Muscle layer of colon (tissue), 2 donors: ENCODE measurements at regions not wholly inside any gene's neighbourhood (a gene's known extent, or its start where the extent isn't known, plus 50 kb on each side); places are given as distances from the start of the nearest gene placed in this dataset.
"Not testable (repeated sequence)": the region's sequence is repeated elsewhere in the genome, so short reads cannot be mapped to it uniquely, and the experiment has no call there.

ENCODE experiments used
- H3K27ac ChIP-seq: one replicate; pipeline ENCODE4 v1.7.0; 2013; ENCODE audit warnings: low read depth, mild to moderate bottlenecking, low read length, moderate library complexity
- H3K27me3 ChIP-seq, 2 donors: one replicate each; pipeline ENCODE4 v1.7.0; 2013; ENCODE audit warnings: low read length in 2 of 2, mild to moderate bottlenecking in 2 of 2; ENCODE audit not compliant: insufficient read depth in 2 of 2, control insufficient read depth in 1 of 2
- H3K36me3 ChIP-seq: one replicate; pipeline ENCODE4 v1.7.0; 2013; ENCODE audit warnings: mild to moderate bottlenecking, low read length; ENCODE audit not compliant: insufficient read depth
- H3K4me1 ChIP-seq: one replicate; pipeline ENCODE4 v1.7.0; 2013; ENCODE audit warnings: mild to moderate bottlenecking, low read length; ENCODE audit not compliant: insufficient read depth
- H3K4me3 ChIP-seq, 2 donors: one replicate each; pipeline ENCODE4 v1.7.0; 2013; ENCODE audit warnings: low read length in 2 of 2, low read depth in 1 of 2, mild to moderate bottlenecking in 1 of 2, moderate library complexity in 1 of 2
- H3K9ac ChIP-seq: one replicate; pipeline ENCODE4 v1.7.0; 2013; ENCODE audit warnings: low read length
- H3K9me3 ChIP-seq: one replicate; pipeline ENCODE4 v1.7.0; 2013; ENCODE audit warnings: mild to moderate bottlenecking, low read length
- donor health status: abdominal sarcoma.
- donor health status: Adenocarcinoma of cecum.

- Histone ChIP-seq H3K9me3 (no peaks in the 10 kb centered on the region), H3K4me1 (no peaks in the 10 kb centered on the region), H3K27ac (no peak overlapping the region), H3K4me3 (no peak overlapping the region), H3K36me3 (no peaks in the 10 kb centered on the region), H3K9ac (no peak overlapping the region), H3K27me3 (no peaks in the 10 kb centered on the region)
Measured at GRCh38 chr5:96330530-96331140, 102.4 kb downstream of the PCSK1 start.

- H3K27me3 ChIP-seq, result no peaks in the 10 kb centered on the region
- H3K27ac ChIP-seq, result no peak overlapping the region
- H3K4me1 ChIP-seq, result no peaks in the 10 kb centered on the region
- no peaks in the 10 kb centered on the region for H3K36me3 ChIP-seq
- H3K4me3 ChIP-seq, result no peak overlapping the region
- no peaks in the 10 kb centered on the region for H3K9me3 ChIP-seq
- H3K9ac ChIP-seq, result no peak overlapping the region
Measured at GRCh38 chr5:96329886-96330529, 103.0 kb downstream of the PCSK1 start.

GRCh38 chr5:96329289-96329688, 103.8 kb downstream of the PCSK1 start:
- H3K4me3 ChIP-seq, result no peak overlapping the region
- H3K27ac ChIP-seq, result no peak overlapping the region
- no peak overlapping the region for H3K9ac ChIP-seq
- no peaks in the 10 kb centered on the region for H3K36me3 ChIP-seq
- H3K27me3 ChIP-seq, result no peaks in the 10 kb centered on the region
- H3K4me1 ChIP-seq, result no peaks in the 10 kb centered on the region
- H3K9me3 ChIP-seq, result no peaks in the 10 kb centered on the region

GRCh38 chr5:96327722-96328121, 105.3 kb downstream of the PCSK1 start:
- Histone ChIP-seq H3K4me3 (no peak overlapping the region), H3K36me3 (no peaks in the 10 kb centered on the region), H3K9me3 (no peaks in the 10 kb centered on the region), H3K27me3 (no peaks in the 10 kb centered on the region), H3K4me1 (no peaks in the 10 kb centered on the region), H3K27ac (no peak overlapping the region), H3K9ac (no peak overlapping the region)

GRCh38 chr5:96326902-96327301, 106.1 kb downstream of the PCSK1 start:
- Histone ChIP-seq H3K36me3 (no peaks in the 10 kb centered on the region), H3K4me3 (no peak overlapping the region), H3K9me3 (no peaks in the 10 kb centered on the region), H3K9ac (no peak overlapping the region), H3K27ac (no peak overlapping the region), H3K4me1 (no peaks in the 10 kb centered on the region), H3K27me3 (no peaks in the 10 kb centered on the region)

GRCh38 chr5:96324708-96325107, 108.3 kb downstream of the PCSK1 start:
- Histone ChIP-seq H3K9me3 (no peaks in the 10 kb centered on the region), H3K4me1 (no peaks in the 10 kb centered on the region), H3K9ac (no peak overlapping the region), H3K4me3 (no peak overlapping the region), H3K27ac (no peak overlapping the region), H3K27me3 (no peaks in the 10 kb centered on the region), H3K36me3 (no peaks in the 10 kb centered on the region)

GRCh38 chr5:96322865-96323264, 110.2 kb downstream of the PCSK1 start:
- Histone ChIP-seq H3K9ac (no peak overlapping the region), H3K9me3 (no peaks in the 10 kb centered on the region), H3K36me3 (no peaks in the 10 kb centered on the region), H3K27me3 (no peaks in the 10 kb centered on the region), H3K4me1 (no peaks in the 10 kb centered on the region), H3K27ac (no peak overlapping the region), H3K4me3 (no peak overlapping the region)

- Histone ChIP-seq H3K4me3 (no peak overlapping the region), H3K27me3 (no peaks in the 10 kb centered on the region), H3K4me1 (no peaks in the 10 kb centered on the region), H3K36me3 (no peaks in the 10 kb centered on the region), H3K9me3 (no peaks in the 10 kb centered on the region), H3K9ac (no peak overlapping the region), H3K27ac (no peak overlapping the region)
Measured at GRCh38 chr5:96322217-96322616, 110.8 kb downstream of the PCSK1 start.

GRCh38 chr5:96321345-96321744, 111.7 kb downstream of the PCSK1 start:
- H3K4me1 ChIP-seq, result no peaks in the 10 kb centered on the region
- H3K9ac ChIP-seq, result no peak overlapping the region
- H3K27ac ChIP-seq, result no peak overlapping the region
- no peak overlapping the region for H3K4me3 ChIP-seq
- no peaks in the 10 kb centered on the region for H3K36me3 ChIP-seq
- H3K27me3 ChIP-seq, result no peaks in the 10 kb centered on the region
- H3K9me3 ChIP-seq, result no peaks in the 10 kb centered on the region

- Histone ChIP-seq H3K9ac (no peak overlapping the region), H3K27ac (no peak overlapping the region), H3K4me3 (no peak overlapping the region), H3K4me1 (no peaks in the 10 kb centered on the region), H3K9me3 (no peaks in the 10 kb centered on the region), H3K36me3 (no peaks in the 10 kb centered on the region), H3K27me3 (no peaks in the 10 kb centered on the region)
Measured at GRCh38 chr5:96320797-96321196, 112.3 kb downstream of the PCSK1 start.

GRCh38 chr5:96319981-96320739, 112.9 kb downstream of the PCSK1 start:
- not testable (repeated sequence) for H3K4me1 ChIP-seq, H3K27me3 ChIP-seq, H3K9ac ChIP-seq, H3K4me3 ChIP-seq, H3K27ac ChIP-seq, H3K9me3 ChIP-seq, H3K36me3 ChIP-seq
